Astrocyte of the spinal cord (primary cell): ENCODE measurements at regions not wholly inside any gene's neighbourhood (a gene's known extent, or its start where the extent isn't known, plus 50 kb on each side); places are given as distances from the start of the nearest gene placed in this dataset.

Experiments used
- DNase-seq: peaks from one replicate; pipeline ENCODE4 v3.0.0; 2011; ENCODE audit warnings: low read depth, low spot score
- H3K4me3 ChIP-seq: 2 replicates; pipeline ENCODE4 v1.5.1; 2011; ENCODE audit warnings: low read depth, mild to moderate bottlenecking, low read length, moderate library complexity
- CTCF ChIP-seq: IDR thresholded peaks from 2 replicates; pipeline ENCODE4 v1.5.1; 2012; ENCODE audit warnings: low read depth, mild to moderate bottlenecking, low read length, inconsistent platforms
- in situ Hi-C: cut with HindIII; loops from 2 replicates; pipeline ENCODE4 v1.10.0; 2017; ENCODE audit warnings: low sequenced_read_pairs

DNA sequence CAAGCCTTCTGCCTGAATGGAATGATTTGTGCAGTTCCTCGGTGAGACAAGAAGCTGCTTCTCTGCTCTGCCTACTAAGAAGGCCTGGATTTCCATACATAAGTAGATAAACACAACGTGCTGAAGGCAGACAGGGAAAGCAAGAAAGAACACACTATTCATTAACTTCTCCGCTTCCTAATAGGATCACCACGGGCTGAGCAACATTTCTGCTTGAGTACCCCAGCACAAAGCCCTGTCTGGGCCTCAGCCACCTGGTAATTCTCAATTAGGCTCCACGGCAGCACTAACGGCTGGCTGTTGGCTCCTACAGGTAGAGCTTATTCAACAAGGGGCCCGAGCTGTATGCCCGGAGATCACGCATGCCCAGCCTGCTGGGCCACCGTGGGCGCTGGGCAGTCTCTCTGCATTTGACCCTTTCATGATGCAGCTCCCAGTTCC, 1156.6 kb downstream of the TBC1D22A start:
- no peak for TF ChIP-seq CTCF
- H3K4me3 ChIP-seq, result no peak overlapping the region
- no peak for DNase-seq
- in situ Hi-C loops, result no loop called here

DNA sequence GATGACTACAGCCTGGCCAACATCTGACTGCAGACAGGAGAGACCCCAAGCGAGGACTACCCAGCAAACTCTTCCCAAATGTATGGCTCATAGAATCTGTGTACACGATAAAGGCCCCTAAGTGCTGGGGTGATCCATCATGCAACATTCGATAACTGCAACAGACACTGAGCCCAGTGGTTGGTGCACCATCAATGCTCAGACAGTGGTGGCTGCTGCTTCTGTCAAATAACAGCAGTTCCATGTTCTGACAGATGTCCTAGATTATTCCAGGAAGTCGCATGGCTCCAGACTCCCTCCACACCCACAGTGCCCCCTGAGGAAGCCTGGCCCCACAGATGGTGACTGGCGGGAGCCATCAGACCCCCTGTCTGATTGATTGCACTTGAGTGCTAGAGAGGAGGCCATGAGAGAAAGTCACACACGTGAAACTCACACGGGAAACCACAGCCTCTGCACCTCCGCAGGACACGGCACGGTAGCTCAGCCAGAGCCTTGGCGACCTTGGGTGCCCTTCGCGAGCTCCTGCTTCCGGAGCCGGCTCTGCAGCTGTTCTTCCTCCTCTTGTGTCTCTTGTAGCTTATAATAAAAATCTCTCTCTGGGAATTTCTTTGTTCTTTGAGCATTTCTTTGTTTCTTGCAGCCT, 1155.9 kb downstream of the TBC1D22A start:
- in situ Hi-C loops, result no loop called here
- no peak for TF ChIP-seq CTCF
- H3K4me3 ChIP-seq, result no peak overlapping the region
- no peak for DNase-seq

- H3K4me3 ChIP-seq, result no peak overlapping the region
Measured at GRCh38 chr22:47914481-47915097, 1152.1 kb downstream of the TBC1D22A start.

GRCh38 chr22:47902646-47903180, 1140.3 kb downstream of the TBC1D22A start:
- no peak for DNase-seq
- no peak overlapping the region for H3K4me3 ChIP-seq
- in situ Hi-C loops, result no loop called here
- TF ChIP-seq CTCF, result no peak

More at GRCh38 chr22:47914481-47915097, 1152.1 kb downstream of the TBC1D22A start:
- no peak for DNase-seq
- no peak for TF ChIP-seq CTCF
- in situ Hi-C loops, result no loop called here

DNA sequence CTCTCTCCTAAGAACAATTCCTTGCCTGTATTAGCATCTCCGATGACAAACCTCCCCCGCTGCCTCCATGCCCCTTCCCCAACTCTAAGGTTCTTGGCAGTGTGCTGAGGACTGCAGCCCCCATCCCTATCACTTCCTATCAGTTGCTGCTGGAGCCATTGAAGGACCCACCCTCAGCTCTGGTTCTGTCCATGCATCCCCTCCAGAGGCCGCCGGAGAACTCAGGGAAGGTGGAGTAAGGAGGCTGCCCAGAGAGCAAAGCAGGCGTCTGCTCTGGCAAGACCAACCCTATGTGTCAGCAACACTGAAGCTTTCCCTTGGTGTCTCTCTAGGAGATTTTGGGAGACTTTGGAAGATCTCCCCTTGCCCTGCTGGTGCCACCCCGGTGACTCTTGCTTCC, 1139.5 kb downstream of the TBC1D22A start:
- in situ Hi-C loops, result no loop called here
- no peak for TF ChIP-seq CTCF
- H3K4me3 ChIP-seq, result no peak overlapping the region
- DNase-seq, result no peak

- in situ Hi-C loops, result no loop called here
- H3K4me3 ChIP-seq, result no peak overlapping the region
- DNase-seq, result no peak
- no peak for TF ChIP-seq CTCF
Measured at GRCh38 chr22:47899894-47900293, 1137.4 kb downstream of the TBC1D22A start.
